Fibroblast of mammary gland (primary cell): ENCODE measurements at regions not wholly inside any gene's neighbourhood (a gene's known extent, or its start where the extent isn't known, plus 50 kb on each side); places are given as distances from the start of the nearest gene placed in this dataset.

Experiments
- DNase-seq: peaks from one replicate; pipeline ENCODE4 v3.0.0-alpha.2; 2010; ENCODE audit warnings: low read depth
- H3K4me3 ChIP-seq: 2 replicates; pipeline ENCODE4 v1.5.1; 2011; ENCODE audit warnings: low read depth, mild to moderate bottlenecking, low read length, moderate library complexity; ENCODE audit not compliant: control insufficient read depth
- TF ChIP-seq, protein P1 (sequence below): conservative IDR thresholded peaks from 2 replicates; pipeline ENCODE4 v1.5.1; 2011; ENCODE audit warnings: low read depth, low read length, inconsistent platforms; ENCODE audit not compliant: control insufficient read depth, insufficient read depth

DNA sequence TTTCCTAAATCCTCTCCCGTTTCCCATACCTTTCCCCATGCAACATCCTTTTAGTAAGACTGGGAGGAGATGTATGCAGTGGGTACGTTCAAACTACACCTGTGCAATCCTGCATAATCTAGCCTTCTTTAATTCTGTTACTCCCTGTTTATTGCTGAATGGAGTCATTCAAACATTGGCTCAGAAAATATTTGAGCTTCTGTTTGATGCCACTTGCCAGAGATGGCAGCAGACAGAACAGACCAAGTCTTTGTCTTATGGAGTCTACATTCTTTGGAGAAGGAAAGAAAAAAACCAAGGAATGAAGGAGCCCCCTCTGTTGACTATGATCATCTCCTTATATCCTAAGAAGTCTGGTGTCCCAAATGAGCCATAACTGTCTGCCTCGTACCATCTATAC is 288.8 kb downstream of the HAPSTR1 start:
- TF ChIP-seq, protein P1, sequence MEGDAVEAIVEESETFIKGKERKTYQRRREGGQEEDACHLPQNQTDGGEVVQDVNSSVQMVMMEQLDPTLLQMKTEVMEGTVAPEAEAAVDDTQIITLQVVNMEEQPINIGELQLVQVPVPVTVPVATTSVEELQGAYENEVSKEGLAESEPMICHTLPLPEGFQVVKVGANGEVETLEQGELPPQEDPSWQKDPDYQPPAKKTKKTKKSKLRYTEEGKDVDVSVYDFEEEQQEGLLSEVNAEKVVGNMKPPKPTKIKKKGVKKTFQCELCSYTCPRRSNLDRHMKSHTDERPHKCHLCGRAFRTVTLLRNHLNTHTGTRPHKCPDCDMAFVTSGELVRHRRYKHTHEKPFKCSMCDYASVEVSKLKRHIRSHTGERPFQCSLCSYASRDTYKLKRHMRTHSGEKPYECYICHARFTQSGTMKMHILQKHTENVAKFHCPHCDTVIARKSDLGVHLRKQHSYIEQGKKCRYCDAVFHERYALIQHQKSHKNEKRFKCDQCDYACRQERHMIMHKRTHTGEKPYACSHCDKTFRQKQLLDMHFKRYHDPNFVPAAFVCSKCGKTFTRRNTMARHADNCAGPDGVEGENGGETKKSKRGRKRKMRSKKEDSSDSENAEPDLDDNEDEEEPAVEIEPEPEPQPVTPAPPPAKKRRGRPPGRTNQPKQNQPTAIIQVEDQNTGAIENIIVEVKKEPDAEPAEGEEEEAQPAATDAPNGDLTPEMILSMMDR = no peak

DNA sequence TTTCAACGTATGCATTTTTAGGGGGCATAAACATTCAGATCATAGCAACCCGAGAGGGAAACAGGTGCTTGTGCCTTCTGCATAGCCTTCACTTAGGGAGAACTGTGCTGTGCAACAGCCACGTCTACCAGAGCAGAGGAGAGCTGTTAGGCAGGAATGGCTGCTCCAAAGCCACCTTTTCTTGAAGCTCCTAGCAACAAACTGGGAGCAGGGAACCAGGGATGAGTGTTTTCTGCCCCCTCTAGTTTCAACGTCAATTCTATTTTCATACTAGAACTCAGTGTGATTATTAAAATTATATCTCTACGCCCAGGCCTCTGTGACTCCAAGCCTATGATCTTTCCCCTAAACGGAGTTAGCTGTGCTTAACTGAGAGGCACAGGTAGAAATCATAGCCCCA is 290.0 kb downstream of the HAPSTR1 start:
- no peak for DNase-seq
- TF ChIP-seq, protein P1 = no peak
- H3K4me3 ChIP-seq = no peak overlapping the region

More for the DNA sequence above, 288.8 kb downstream of the HAPSTR1 start:
- DNase-seq = no peak
- H3K4me3 ChIP-seq = no peak overlapping the region

DNA sequence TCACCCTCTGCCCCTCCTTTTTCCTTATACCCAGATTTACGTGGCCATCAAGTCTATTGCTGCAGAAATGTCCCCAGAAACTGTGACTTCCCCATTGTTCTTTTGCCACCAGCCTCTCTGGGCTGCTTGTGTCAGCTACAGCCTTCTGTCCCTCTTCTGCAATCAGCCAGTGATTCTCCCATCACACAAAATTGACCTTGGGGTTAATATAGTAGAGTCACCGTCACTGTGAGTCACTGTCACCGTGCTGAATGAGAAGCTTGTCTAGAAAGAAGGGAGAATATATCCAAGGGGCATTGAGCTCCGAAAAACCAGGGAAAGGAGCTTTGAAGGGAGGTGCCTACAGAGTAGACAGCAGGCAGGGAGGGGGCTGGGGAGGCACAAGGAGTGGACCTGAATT is 290.5 kb downstream of the HAPSTR1 start:
- H3K4me3 ChIP-seq = no peak overlapping the region
- TF ChIP-seq, protein P1 = no peak
- no peak for DNase-seq

GRCh38 chr16:9383281-9383680 is 291.8 kb downstream of the HAPSTR1 start:
- H3K4me3 ChIP-seq = no peak overlapping the region
- TF ChIP-seq, protein P1 = no peak
- DNase-seq = no peak

DNA sequence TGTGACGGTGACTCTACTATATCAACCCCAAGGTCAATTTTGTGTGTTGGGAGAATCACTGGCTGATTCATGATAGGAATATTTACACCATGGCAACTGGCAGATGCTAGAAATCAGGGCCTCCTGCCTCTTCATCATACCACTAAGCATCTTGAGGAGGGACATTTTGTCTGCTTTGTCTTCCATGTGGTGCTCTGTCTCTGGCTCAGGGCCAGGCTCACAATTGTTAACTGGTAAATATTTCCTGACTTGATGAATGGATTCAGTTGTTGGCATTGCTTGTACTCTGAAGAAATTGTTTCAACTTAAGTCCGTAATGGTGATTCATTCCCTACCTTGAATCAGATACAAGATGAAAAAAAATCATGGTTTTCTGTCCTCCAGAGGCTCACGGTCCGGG is 292.7 kb downstream of the HAPSTR1 start:
- no peak for DNase-seq
- no peak overlapping the region for H3K4me3 ChIP-seq
- TF ChIP-seq, protein P1 = no peak

DNA sequence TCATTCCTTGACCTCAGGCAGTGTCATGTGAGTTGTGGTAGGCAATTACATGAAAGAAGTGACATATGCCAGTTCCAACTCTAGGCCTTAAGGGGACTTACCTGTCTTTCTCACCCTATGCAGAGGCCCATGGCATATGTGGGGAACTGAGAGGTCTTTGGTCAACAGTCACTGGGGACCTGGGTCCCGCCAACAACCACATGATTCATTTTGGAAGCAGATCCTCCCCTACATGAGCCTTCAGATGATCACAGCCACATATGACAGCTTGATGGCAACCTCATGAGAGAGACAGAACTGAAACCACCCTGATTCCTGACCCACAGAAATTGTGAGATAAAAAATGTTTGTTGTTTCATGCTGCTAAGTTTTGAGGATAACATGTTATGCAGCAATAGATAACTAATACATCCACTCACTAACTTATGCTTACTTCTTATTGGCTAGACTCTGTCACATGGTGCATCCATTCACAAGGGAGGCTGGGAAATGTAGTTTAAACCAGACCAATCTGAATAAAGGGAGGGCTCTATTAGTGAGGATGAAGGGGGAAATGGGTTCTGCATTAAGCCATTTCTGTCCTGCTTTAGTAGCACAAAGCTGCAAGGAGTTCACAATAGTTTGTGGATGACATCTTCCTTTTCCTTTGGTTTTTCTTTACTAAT is 298.2 kb downstream of the HAPSTR1 start:
- no peak overlapping the region for H3K4me3 ChIP-seq
- DNase-seq = no peak
- TF ChIP-seq, protein P1 = no peak

DNA sequence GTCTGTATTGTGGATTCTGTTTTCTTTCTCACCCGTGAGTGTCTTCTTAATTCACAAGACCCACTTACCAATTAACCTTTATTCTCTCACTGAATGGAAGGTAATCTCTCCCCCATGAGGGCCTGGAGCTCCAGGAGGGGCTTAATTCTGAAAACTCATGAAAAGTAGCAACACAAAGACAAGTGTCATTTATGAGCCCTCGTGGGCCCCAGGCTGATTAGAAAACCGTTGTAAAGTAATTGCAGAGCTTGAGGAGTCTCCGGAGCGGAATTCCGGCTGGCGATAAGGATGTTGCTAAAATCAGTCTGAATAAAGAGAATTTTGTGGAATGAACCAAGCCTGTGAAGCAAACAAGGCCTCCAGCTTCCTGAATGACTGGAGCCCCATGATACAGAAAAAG is 301.5 kb downstream of the HAPSTR1 start:
- H3K4me3 ChIP-seq = no peak overlapping the region
- no peak for DNase-seq
- TF ChIP-seq, protein P1 = no peak
